GM23338 (cell line): ENCODE measurements at regions not wholly inside any gene's neighbourhood (a gene's known extent, or its start where the extent isn't known, plus 50 kb on each side); places are given as distances from the start of the nearest gene placed in this dataset.

Experiments
- ATAC-seq: fragments of 200-7000 bp; cut with Tn5 transposase; 3 replicates; pipeline ENCODE4 v1.9.1; 2020
- DNase-seq: peaks from one replicate; pipeline ENCODE4 v3.0.0-alpha.2; 2015; ENCODE audit warnings: low spot score
- H2AFZ ChIP-seq: fragments of 200-600 bp; sonication (generic); 2 replicates; pipeline ENCODE4 v1.8.0; 2016; ENCODE audit warnings: antibody characterized with exemption, mild to moderate bottlenecking, moderate library complexity
- H3F3A ChIP-seq: fragments of 200-600 bp; sonication (generic); replicated peaks from 2 replicates; pipeline ENCODE4 v1.8.0; 2017; ENCODE audit warnings: antibody characterized with exemption, mixed run types, low read depth
- H3K27ac ChIP-seq: fragments of 200-600 bp; sonication (generic); 2 replicates; pipeline ENCODE4 v1.6.1; 2016; ENCODE audit warnings: low read depth
- H3K27me3 ChIP-seq: fragments of 200-600 bp; sonication (generic); 2 replicates; pipeline ENCODE4 v1.8.0; 2016; ENCODE audit warnings: mild to moderate bottlenecking, mixed run types, moderate library complexity; ENCODE audit not compliant: insufficient read depth
- H3K36me3 ChIP-seq: fragments of 200-600 bp; sonication (generic); 2 replicates; pipeline ENCODE4 v1.8.0; 2016; ENCODE audit warnings: mild to moderate bottlenecking; ENCODE audit not compliant: insufficient read depth
- H3K4me1 ChIP-seq: fragments of 200-600 bp; sonication (generic); 2 replicates; pipeline ENCODE4 v1.8.0; 2016; ENCODE audit warnings: mild to moderate bottlenecking, moderate library complexity; ENCODE audit not compliant: insufficient read depth
- H3K4me2 ChIP-seq: fragments of 200-600 bp; sonication (generic); 2 replicates; pipeline ENCODE4 v1.7.1; 2017; ENCODE audit warnings: mixed run types
- H3K4me3 ChIP-seq: fragments of 200-600 bp; sonication (generic); 2 replicates; pipeline ENCODE4 v1.6.1; 2016; ENCODE audit warnings: mixed run types
- H3K79me2 ChIP-seq: fragments of 200-600 bp; sonication (generic); replicated peaks from 2 replicates; pipeline ENCODE4 v1.8.0; 2017; ENCODE audit warnings: mild to moderate bottlenecking; ENCODE audit not compliant: insufficient read depth
- H3K9me2 ChIP-seq: fragments of 200-600 bp; sonication (generic); 2 replicates; pipeline ENCODE4 v1.8.0; 2017; ENCODE audit not compliant: insufficient read depth
- H4K20me1 ChIP-seq: fragments of 200-600 bp; sonication (generic); replicated peaks from 2 replicates; pipeline ENCODE4 v1.8.0; 2017; ENCODE audit warnings: mild to moderate bottlenecking; ENCODE audit not compliant: insufficient read depth
- H3K27ac Mint-ChIP-seq: 2 replicates; pipeline ENCODE4 v1.8.0; 2020; ENCODE audit warnings: inconsistent platforms, mild to moderate bottlenecking, moderate library complexity, mixed read lengths
- H3K27me3 Mint-ChIP-seq: 3 replicates; pipeline ENCODE4 v1.8.0; 2022; ENCODE audit warnings: low read depth, mild to moderate bottlenecking, moderate library complexity, mixed read lengths, inconsistent platforms; ENCODE audit not compliant: insufficient read depth, poor library complexity
- H3K36me3 Mint-ChIP-seq: 3 replicates; pipeline ENCODE4 v1.8.0; 2021; ENCODE audit warnings: low read depth, mild to moderate bottlenecking, inconsistent platforms, moderate library complexity, mixed read lengths
- H3K4me1 Mint-ChIP-seq: 3 replicates; pipeline ENCODE4 v1.8.0; 2020; ENCODE audit warnings: mild to moderate bottlenecking, inconsistent platforms, mixed read lengths
- H3K4me3 Mint-ChIP-seq: 3 replicates; pipeline ENCODE4 v1.8.0; 2021; ENCODE audit warnings: moderate library complexity, mild to moderate bottlenecking, inconsistent platforms, mixed read lengths
- H3K9me3 Mint-ChIP-seq: 3 replicates; pipeline ENCODE4 v1.8.0; 2020; ENCODE audit warnings: moderate library complexity, mild to moderate bottlenecking, inconsistent platforms, mixed read lengths
- ETS1 ChIP-seq: IDR thresholded peaks from 2 replicates; pipeline ENCODE4 v1.6.1; 2016; ENCODE audit warnings: antibody characterized with exemption
- EZH2 ChIP-seq: fragments of 200-600 bp; sonication (generic); IDR thresholded peaks from one replicate; pipeline ENCODE4 v1.8.0; 2017; ENCODE audit warnings: antibody characterized with exemption, mild to moderate bottlenecking, low read depth; ENCODE audit not compliant: unreplicated experiment
- EZH2phosphoT487 ChIP-seq: fragments of 200-600 bp; sonication (generic); IDR thresholded peaks from one replicate; pipeline ENCODE4 v1.8.1; 2018; ENCODE audit warnings: antibody characterized with exemption; ENCODE audit not compliant: unreplicated experiment
- JUNB ChIP-seq: IDR thresholded peaks from one replicate; pipeline ENCODE4 v1.6.1; 2016; ENCODE audit warnings: antibody characterized with exemption; ENCODE audit not compliant: unreplicated experiment
- REST ChIP-seq: IDR thresholded peaks from one replicate; pipeline ENCODE4 v1.6.1; 2018; ENCODE audit warnings: antibody characterized with exemption; ENCODE audit not compliant: unreplicated experiment
- STAT1 ChIP-seq: IDR thresholded peaks from one replicate; pipeline ENCODE4 v1.6.1; 2016; ENCODE audit warnings: antibody characterized with exemption; ENCODE audit not compliant: unreplicated experiment
- ZNF114 ChIP-seq: fragments of 250-450 bp; sonication (Bioruptor Pico); IDR thresholded peaks from 2 replicates; pipeline ENCODE4 v1.5.0; 2020; ENCODE audit warnings: mild to moderate bottlenecking, moderate library complexity
- ZNF331 ChIP-seq: fragments of 250-450 bp; sonication (Bioruptor Pico); IDR thresholded peaks from 2 replicates; pipeline ENCODE4 v1.5.0; 2020; ENCODE audit warnings: low read depth, mild to moderate bottlenecking, moderate library complexity

- no peak overlapping the region for H3K27ac Mint-ChIP-seq
- no peak overlapping the region for H2AFZ ChIP-seq
- no peaks in the 10 kb centered on the region for H3K79me2 ChIP-seq
- no peaks in the 10 kb centered on the region for H3K9me2 ChIP-seq
- peaks cover 3% of the 10 kb centered on the region; the same call in 2 of the 3 replicates for H3K4me1 Mint-ChIP-seq
- no peak for TF ChIP-seq STAT1
- no peak for TF ChIP-seq ZNF114 (CRISPR knock-in tag)
- no peak for TF ChIP-seq JUNB
- no peaks in the 10 kb centered on the region for H3K27me3 ChIP-seq
- H4K20me1 ChIP-seq = no peaks in the 10 kb centered on the region
- H3K36me3 Mint-ChIP-seq = no peaks in the 10 kb centered on the region
- no peak overlapping the region for H3K27ac ChIP-seq
- H3K9me3 Mint-ChIP-seq = no peaks in the 10 kb centered on the region
- ATAC-seq (no peak), DNase-seq (no peak)
- H3K4me2 ChIP-seq = no peak overlapping the region
- no peaks in the 10 kb centered on the region for H3F3A ChIP-seq
- H3K27me3 Mint-ChIP-seq = no peaks in the 10 kb centered on the region
- H3K36me3 ChIP-seq = no peaks in the 10 kb centered on the region
- H3K4me3 ChIP-seq = no peak overlapping the region
- H3K4me1 ChIP-seq = no peaks in the 10 kb centered on the region
- H3K4me3 Mint-ChIP-seq = no peak overlapping the region
Measured at GRCh38 chr4:56750231-56750630, 69.1 kb upstream of the HOPX start.

GRCh38 chr4:56748271-56748670 lies 67.2 kb upstream of the HOPX start:
- no peak overlapping the region for H3K27ac Mint-ChIP-seq

GRCh38 chr4:56746639-56747038 lies 65.5 kb upstream of the HOPX start:
- Histone ChIP-seq H3F3A (no peaks in the 10 kb centered on the region), H3K27me3 (no peaks in the 10 kb centered on the region), H3K27ac (no peak overlapping the region), H3K9me2 (no peaks in the 10 kb centered on the region), H4K20me1 (no peaks in the 10 kb centered on the region), H2AFZ (peak overlapping the region; percentile 52; the same call in 1 of the 2 replicates), H3K4me2 (no peak overlapping the region), H3K4me1 (no peaks in the 10 kb centered on the region), H3K79me2 (no peaks in the 10 kb centered on the region), H3K36me3 (no peaks in the 10 kb centered on the region), H3K4me3 (no peak overlapping the region)
- H3K4me1 Mint-ChIP-seq = peaks cover 3% of the 10 kb centered on the region; the same call in 2 of the 3 replicates
- no peak overlapping the region for H3K27ac Mint-ChIP-seq
- no peaks in the 10 kb centered on the region for H3K27me3 Mint-ChIP-seq
- no peaks in the 10 kb centered on the region; the same call in 2 of the 3 replicates for H3K9me3 Mint-ChIP-seq
- H3K4me3 Mint-ChIP-seq = no peak overlapping the region
- no peaks in the 10 kb centered on the region for H3K36me3 Mint-ChIP-seq
- DNase-seq (no peak), ATAC-seq (no peak)
- TF ChIP-seq REST = no peak
- no peak for TF ChIP-seq STAT1
- TF ChIP-seq EZH2phosphoT487 = no peak
- TF ChIP-seq EZH2 = no peak
- no peak for TF ChIP-seq ETS1

More at GRCh38 chr4:56748271-56748670, 67.2 kb upstream of the HOPX start:
- Mint-ChIP-seq H3K4me1 (peaks cover 3% of the 10 kb centered on the region; the same call in 2 of the 3 replicates), H3K27me3 (no peaks in the 10 kb centered on the region), H3K36me3 (no peaks in the 10 kb centered on the region), H3K4me3 (no peak overlapping the region), H3K9me3 (no peaks in the 10 kb centered on the region)
- no peak overlapping the region for H3K4me3 ChIP-seq
- no peak for TF ChIP-seq ZNF331 (CRISPR knock-in tag)
- H3K27ac ChIP-seq = no peak overlapping the region
- ATAC-seq (no peak), DNase-seq (no peak)
- H3K9me2 ChIP-seq = no peaks in the 10 kb centered on the region
- H3K4me2 ChIP-seq = no peak overlapping the region
- H3F3A ChIP-seq = no peaks in the 10 kb centered on the region
- H3K27me3 ChIP-seq = no peaks in the 10 kb centered on the region
- no peak overlapping the region for H2AFZ ChIP-seq
- H3K36me3 ChIP-seq = no peaks in the 10 kb centered on the region
- H3K79me2 ChIP-seq = no peaks in the 10 kb centered on the region
- no peaks in the 10 kb centered on the region for H3K4me1 ChIP-seq
- no peaks in the 10 kb centered on the region for H4K20me1 ChIP-seq
